Sigmoid colon (tissue), 6 donors: ENCODE measurements at regions not wholly inside any gene's neighbourhood (a gene's known extent, or its start where the extent isn't known, plus 50 kb on each side); places are given as distances from the start of the nearest gene placed in this dataset.

Source experiments
- DNase-seq: peaks from one replicate; pipeline ENCODE4 v3.0.0-alpha.2; 2019
- H3K27ac ChIP-seq, 4 donors: fragments of 200-600 bp; sonication (generic); one replicate each; pipeline ENCODE4 v1.5.1; 2016 to 2019; ENCODE audit warnings: mild to moderate bottlenecking in 1 of 4
- H3K27me3 ChIP-seq, 3 donors: fragments of 200-600 bp; sonication (generic); one replicate each; pipeline ENCODE4 v1.5.1; 2019; ENCODE audit warnings: mild to moderate bottlenecking in 1 of 3
- H3K36me3 ChIP-seq, 4 donors: fragments of 200-600 bp; sonication (generic); one replicate each; pipeline ENCODE4 v1.5.1; 2016 to 2019
- H3K4me1 ChIP-seq, 4 donors: fragments of 200-600 bp; sonication (generic); one replicate each; pipeline ENCODE4 v1.5.1; 2017 to 2019
- H3K4me3 ChIP-seq, 4 donors: fragments of 200-600 bp; sonication (generic); one replicate each; pipeline ENCODE4 v1.5.1; 2017 to 2019; ENCODE audit warnings: mild to moderate bottlenecking in 2 of 4, moderate library complexity in 1 of 4
- H3K9me3 ChIP-seq, 4 donors: fragments of 200-600 bp in 3 of 4; sonication (generic) in 3 of 4; one replicate each; pipeline versions ENCODE4 v1.5.1 to v1.6.1; 2013 to 2019
- CTCF ChIP-seq, 4 experiments: fragments of 450-650 bp in 3 of 4; fragments of 200-600 bp in 1 of 4; IDR thresholded peaks; one replicate each; pipeline ENCODE4 v1.5.1; 2016 to 2019; ENCODE audit warnings: antibody characterized with exemption in 4 of 4, mild to moderate bottlenecking in 3 of 4, moderate library complexity in 2 of 4
- EP300 ChIP-seq, 4 donors: sonication (generic); formaldehyde crosslinking; IDR thresholded peaks; one replicate each; pipeline ENCODE4 v1.6.1; 2017; ENCODE audit warnings: antibody characterized with exemption in 4 of 4
- POLR2A ChIP-seq, 2 donors: fragments of 450-650 bp; IDR thresholded peaks; one replicate each; pipeline ENCODE4 v1.6.1; 2016; ENCODE audit warnings: antibody characterized with exemption in 2 of 2, mild to moderate bottlenecking in 2 of 2, moderate library complexity in 2 of 2
- POLR2AphosphoS5 ChIP-seq, 4 donors: sonication (generic); formaldehyde crosslinking; IDR thresholded peaks; one replicate each; pipeline ENCODE4 v1.6.1; 2017; ENCODE audit warnings: antibody characterized with exemption in 4 of 4
- WGBS, 2 donors: extraction: QIAGEN DNeasy Blood & Tissue Kit; methylation state at CpG; one replicate each; pipeline ENCODE4 v1.1.7; 2013; 5-methylcytosine and 5-hydroxymethylcytosine counted together
- intact Hi-C: fragments of 100-400 bp; cut with DNase I; formaldehyde crosslinking; loops from one replicate; pipeline ENCODE4 v1.15.1; 2023
- donor health status: healthy with polysubstance abuse.
- donor health status: healthy.

DNA sequence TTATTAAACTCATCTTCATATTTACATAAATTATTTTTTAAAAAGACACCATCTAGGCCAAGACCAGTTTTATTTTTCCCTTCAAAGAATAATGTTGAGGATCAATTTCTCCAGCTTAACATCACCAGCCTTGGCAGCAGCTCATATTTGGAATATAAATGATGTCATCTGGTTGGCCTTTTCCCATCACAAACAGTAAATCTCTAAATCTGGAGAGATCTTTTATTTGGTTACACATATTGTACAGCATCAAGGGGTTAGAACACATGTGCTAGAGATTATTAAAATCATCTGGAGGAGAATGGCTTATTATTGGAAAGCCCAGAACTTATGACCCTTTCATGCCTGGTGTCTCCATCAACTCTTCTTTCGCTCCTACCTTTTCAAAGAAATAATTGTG lies 508.8 kb downstream of the PLPP3 start:
- 87 to 94% methylated on average over 1 of the region's 1 CpG for WGBS, 2 donors
- H3K9me3 ChIP-seq, result no peaks in the 10 kb centered on the region
- no peaks in the 10 kb centered on the region for H3K36me3 ChIP-seq
- H3K27ac ChIP-seq, result no peak overlapping the region
- no peak overlapping the region for H3K4me3 ChIP-seq
- TF ChIP-seq POLR2A (IDR thresholded peaks at IDR 0.05) (no peak), EP300 (IDR thresholded peaks at IDR 0.05) (no peak), CTCF (IDR thresholded peaks at IDR 0.05) (no peak), POLR2AphosphoS5 (IDR thresholded peaks at IDR 0.05) (no peak)
- no peaks in the 10 kb centered on the region for H3K27me3 ChIP-seq
- intact Hi-C loops, result no loop called here
- DNase-seq, result no peak
- peaks cover 0 to 22% (median 19%) of the 10 kb centered on the region in 4 donors for H3K4me1 ChIP-seq

GRCh38 chr1:56069824-56070223 lies 509.5 kb downstream of the PLPP3 start:
- intact Hi-C loops, result no loop called here
- Histone ChIP-seq H3K27me3 (no peaks in the 10 kb centered on the region), H3K27ac (no peak overlapping the region), H3K9me3 (no peaks in the 10 kb centered on the region), H3K36me3 (no peaks in the 10 kb centered on the region), H3K4me1 (peaks cover 0 to 23% (median 19%) of the 10 kb centered on the region in 4 donors), H3K4me3 (no peak overlapping the region)
- no peak for DNase-seq
- WGBS, 2 donors, result 81 to 94% methylated on average over 1 of the region's 1 CpG
- TF ChIP-seq EP300 (IDR thresholded peaks at IDR 0.05) (no peak), CTCF (IDR thresholded peaks at IDR 0.05) (no peak), POLR2A (IDR thresholded peaks at IDR 0.05) (no peak), POLR2AphosphoS5 (IDR thresholded peaks at IDR 0.05) (no peak)

DNA sequence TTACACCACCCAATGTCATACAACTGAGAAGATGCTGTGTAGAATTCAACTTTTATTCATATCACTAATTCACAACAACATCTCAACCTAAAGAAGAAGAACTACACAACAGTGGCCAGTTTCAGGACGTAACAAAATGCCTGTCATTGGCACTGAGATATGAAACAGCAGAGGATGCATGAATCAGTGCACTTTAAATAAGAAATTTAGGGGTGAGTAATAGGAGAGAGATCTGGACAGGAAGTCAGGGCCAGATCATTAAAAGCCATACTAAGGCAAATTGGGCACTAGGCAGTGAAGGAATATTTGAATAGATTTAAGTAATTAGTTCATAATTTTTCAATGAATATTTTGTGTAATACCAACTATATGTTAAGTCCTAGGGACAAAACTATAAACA lies 510.5 kb downstream of the PLPP3 start:
- no peak overlapping the region for H3K27ac ChIP-seq
- DNase-seq, result no peak
- no peaks in the 10 kb centered on the region for H3K36me3 ChIP-seq
- WGBS, 2 donors, result 70 to 74% methylated on average over 1 of the region's 1 CpG
- no peaks in the 10 kb centered on the region for H3K27me3 ChIP-seq
- intact Hi-C loops, result loop anchor here (1.0 kb wide), 1 partner anchor 9 kb away; no protein-coding TSS in a partner anchor
- H3K9me3 ChIP-seq, result no peaks in the 10 kb centered on the region
- peaks cover 0 to 21% (median 12%) of the 10 kb centered on the region in 4 donors for H3K4me1 ChIP-seq
- TF ChIP-seq EP300 (IDR thresholded peaks at IDR 0.05), result no peak
- TF ChIP-seq POLR2AphosphoS5 (IDR thresholded peaks at IDR 0.05), result no peak
- no peak for TF ChIP-seq CTCF (IDR thresholded peaks at IDR 0.05)
- TF ChIP-seq POLR2A (IDR thresholded peaks at IDR 0.05), result no peak
- H3K4me3 ChIP-seq, result no peak overlapping the region

DNA sequence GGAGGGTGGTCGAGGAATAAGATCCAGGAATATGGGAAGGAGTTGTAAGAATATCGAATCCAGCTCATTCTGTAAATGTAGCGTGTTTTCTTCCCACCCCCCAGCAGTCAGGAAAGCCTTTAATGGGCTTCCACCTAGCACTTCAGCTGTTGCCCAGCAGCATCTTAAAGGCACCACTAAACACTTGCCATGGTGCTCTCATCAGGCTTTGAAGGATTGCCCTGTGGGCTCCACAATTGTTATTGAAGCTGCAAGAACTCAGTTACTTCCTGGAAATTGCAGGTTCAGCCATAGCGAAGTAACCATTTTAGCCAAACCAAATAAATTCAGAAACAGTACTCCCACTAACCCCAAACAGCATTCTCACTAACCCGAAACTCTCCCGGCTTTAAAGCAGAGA lies 511.2 kb downstream of the PLPP3 start:
- WGBS, 2 donors, result 82 to 90% methylated on average over 6 of the region's 6 CpGs
- no peak overlapping the region for H3K4me3 ChIP-seq
- TF ChIP-seq CTCF (IDR thresholded peaks at IDR 0.05), result no peak
- TF ChIP-seq POLR2AphosphoS5 (IDR thresholded peaks at IDR 0.05), result no peak
- no peak for TF ChIP-seq EP300 (IDR thresholded peaks at IDR 0.05)
- no peak for TF ChIP-seq POLR2A (IDR thresholded peaks at IDR 0.05)
- no peak overlapping the region for H3K27ac ChIP-seq
- H3K27me3 ChIP-seq, result no peaks in the 10 kb centered on the region
- no peaks in the 10 kb centered on the region for H3K9me3 ChIP-seq
- peaks cover 0 to 14% (median 5%) of the 10 kb centered on the region in 4 donors for H3K4me1 ChIP-seq
- DNase-seq, result no peak
- no peaks in the 10 kb centered on the region for H3K36me3 ChIP-seq
- intact Hi-C loops, result loop anchor here (1.0 kb wide), 1 partner anchor 8 kb away; no protein-coding TSS in a partner anchor

DNA sequence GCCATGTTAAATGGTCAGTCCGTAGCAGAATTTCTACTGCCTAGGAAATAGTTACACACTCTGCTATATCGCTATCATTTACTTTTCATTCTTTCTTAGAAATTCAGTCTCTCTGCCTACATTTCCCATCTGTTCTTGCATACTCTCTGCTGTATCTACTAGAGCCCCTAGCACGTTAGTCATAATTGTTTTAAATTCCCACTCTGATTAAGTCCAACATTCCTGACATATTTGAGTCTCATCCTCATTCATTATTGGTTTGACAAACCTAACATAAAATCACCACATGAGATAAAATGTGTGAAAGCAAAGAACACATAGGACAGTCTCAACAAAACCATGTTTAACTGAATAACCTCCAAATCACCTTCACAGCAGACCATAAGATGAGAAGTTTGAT lies 513.6 kb downstream of the PLPP3 start:
- TF ChIP-seq EP300 (IDR thresholded peaks at IDR 0.05), result no peak
- TF ChIP-seq POLR2AphosphoS5 (IDR thresholded peaks at IDR 0.05), result no peak
- no peak for TF ChIP-seq CTCF (IDR thresholded peaks at IDR 0.05)
- TF ChIP-seq POLR2A (IDR thresholded peaks at IDR 0.05), result no peak
- no peak overlapping the region for H3K27ac ChIP-seq
- H3K36me3 ChIP-seq, result no peaks in the 10 kb centered on the region
- 67 to 70% methylated on average over 3 of the region's 3 CpGs for WGBS, 2 donors
- intact Hi-C loops, result no loop called here
- H3K27me3 ChIP-seq, result no peaks in the 10 kb centered on the region
- no peak overlapping the region for H3K4me3 ChIP-seq
- no peak for DNase-seq
- H3K9me3 ChIP-seq, result no peaks in the 10 kb centered on the region
- H3K4me1 ChIP-seq, result peaks cover 0 to 9% (median 0%) of the 10 kb centered on the region in 4 donors
